ENCODE measurements at regions not wholly inside any gene's neighbourhood (a gene's known extent, or its start where the extent isn't known, plus 50 kb on each side); places are given as distances from the start of the nearest gene placed in this dataset.

GRCh38 chr6:141986457-141986856 lies 146.3 kb upstream of the GJE1 start:
- BruUV-seq (replicated peaks): no TSS peak
- intact Hi-C loops (cut with micrococcal nuclease; ENCODE audit: unreplicated experiment): loop anchor here (10.0 kb wide), 1 partner anchor 312 kb away; no protein-coding TSS in a partner anchor
- Histone ChIP-seq H3K9me3 (ENCODE audit: insufficient read depth, low read depth) (no peaks in the 10 kb centered on the region), H3K27ac (no peak overlapping the region), H3F3A (ENCODE audit: insufficient read depth, low read depth) (no peaks in the 10 kb centered on the region), H4K20me1 (ENCODE audit: insufficient read depth) (no peaks in the 10 kb centered on the region), H3K36me3 (ENCODE audit: low read depth) (no peaks in the 10 kb centered on the region), H3K4me3 (no peak overlapping the region), H3K27me3 (ENCODE audit: insufficient read depth, low read depth) (no peaks in the 10 kb centered on the region), H3K4me2 (no peak overlapping the region), H3K9me2 (ENCODE audit: insufficient read depth) (no peaks in the 10 kb centered on the region), H3K79me2 (ENCODE audit: low read depth) (no peaks in the 10 kb centered on the region), H3K4me1 (replicated peaks; ENCODE audit: insufficient read depth) (no peaks in the 10 kb centered on the region), H2AFZ (no peak overlapping the region)
- ChIA-PET POLR2A (ENCODE audit: unreplicated experiment) (no interaction called here), CTCF (no interaction called here)
- no peak for TF ChIP-seq CTCF (conservative IDR thresholded peaks at IDR 0.05)
- TF ChIP-seq EZH2 (IDR thresholded peaks at IDR 0.05; ENCODE audit: low read depth): no peak
- no peak for DNase-seq

- POLR2A ChIA-PET (ENCODE audit: unreplicated experiment): no interaction called here
- intact Hi-C loops (cut with micrococcal nuclease; ENCODE audit: unreplicated experiment): loop anchor here (10.0 kb wide), 1 partner anchor 306 kb away; no protein-coding TSS in a partner anchor
These were observed 151.5 kb upstream of the GJE1 start for GRCh38 chr6:141981190-141981589.

GRCh38 chr6:141977782-141978181 lies 154.9 kb upstream of the GJE1 start:
- TF ChIP-seq EZH2 (IDR thresholded peaks at IDR 0.05; ENCODE audit: low read depth): no peak
- TF ChIP-seq CTCF (conservative IDR thresholded peaks at IDR 0.05): no peak
- no peak overlapping the region for H3K27ac ChIP-seq
- no peaks in the 10 kb centered on the region for H3K4me1 ChIP-seq (replicated peaks; ENCODE audit: insufficient read depth)
- DNase-seq: no peak
- no peaks in the 10 kb centered on the region for H3K79me2 ChIP-seq (ENCODE audit: low read depth)
- H3F3A ChIP-seq (ENCODE audit: insufficient read depth, low read depth): no peaks in the 10 kb centered on the region
- intact Hi-C loops (cut with micrococcal nuclease; ENCODE audit: unreplicated experiment): no loop called here
- CTCF ChIA-PET: no interaction called here
- H4K20me1 ChIP-seq (ENCODE audit: insufficient read depth): no peaks in the 10 kb centered on the region
- H3K36me3 ChIP-seq (ENCODE audit: low read depth): no peaks in the 10 kb centered on the region
- H3K4me2 ChIP-seq: no peak overlapping the region
- no peak overlapping the region for H2AFZ ChIP-seq
- POLR2A ChIA-PET (ENCODE audit: unreplicated experiment): no interaction called here
- no TSS peak for BruUV-seq (replicated peaks)
- no peaks in the 10 kb centered on the region; the same call in 1 of the 2 replicates for H3K9me3 ChIP-seq (ENCODE audit: insufficient read depth, low read depth)
- H3K4me3 ChIP-seq: no peak overlapping the region
- H3K27me3 ChIP-seq (ENCODE audit: insufficient read depth, low read depth): no peaks in the 10 kb centered on the region
- H3K9me2 ChIP-seq (ENCODE audit: insufficient read depth): no peaks in the 10 kb centered on the region

More at GRCh38 chr6:141981190-141981589, 151.5 kb upstream of the GJE1 start:
- Histone ChIP-seq H4K20me1 (ENCODE audit: insufficient read depth) (no peaks in the 10 kb centered on the region), H3K4me3 (no peak overlapping the region), H3K9me2 (ENCODE audit: insufficient read depth) (no peaks in the 10 kb centered on the region), H3F3A (ENCODE audit: insufficient read depth, low read depth) (no peaks in the 10 kb centered on the region), H3K27me3 (ENCODE audit: insufficient read depth, low read depth) (no peaks in the 10 kb centered on the region), H2AFZ (no peak overlapping the region), H3K9me3 (ENCODE audit: insufficient read depth, low read depth) (no peaks in the 10 kb centered on the region; the same call in 1 of the 2 replicates), H3K27ac (no peak overlapping the region), H3K4me1 (replicated peaks; ENCODE audit: insufficient read depth) (no peaks in the 10 kb centered on the region), H3K4me2 (no peak overlapping the region), H3K79me2 (ENCODE audit: low read depth) (no peaks in the 10 kb centered on the region), H3K36me3 (ENCODE audit: low read depth) (no peaks in the 10 kb centered on the region)
- no TSS peak for BruUV-seq (replicated peaks)
- no peak for DNase-seq
- TF ChIP-seq CTCF (conservative IDR thresholded peaks at IDR 0.05): no peak
- TF ChIP-seq EZH2 (IDR thresholded peaks at IDR 0.05; ENCODE audit: low read depth): no peak
- CTCF ChIA-PET: no interaction called here

Measured in PC-9 (cell line).